ENCODE measurements at regions not wholly inside any gene's neighbourhood (a gene's known extent, or its start where the extent isn't known, plus 50 kb on each side); places are given as distances from the start of the nearest gene placed in this dataset.

GRCh38 chr6:147621263-147621662, 112.8 kb downstream of the SAMD5 start:
- DNase-seq (ENCODE audit: low spot score): no peak

GRCh38 chr6:147621961-147622360, 113.5 kb downstream of the SAMD5 start:
- no peak for DNase-seq (ENCODE audit: low spot score)

GRCh38 chr6:147624946-147625515, 116.5 kb downstream of the SAMD5 start:
- no peak for DNase-seq (ENCODE audit: low spot score)

GRCh38 chr6:147625946-147626345, 117.5 kb downstream of the SAMD5 start:
- no peak for DNase-seq (ENCODE audit: low spot score)

DNA sequence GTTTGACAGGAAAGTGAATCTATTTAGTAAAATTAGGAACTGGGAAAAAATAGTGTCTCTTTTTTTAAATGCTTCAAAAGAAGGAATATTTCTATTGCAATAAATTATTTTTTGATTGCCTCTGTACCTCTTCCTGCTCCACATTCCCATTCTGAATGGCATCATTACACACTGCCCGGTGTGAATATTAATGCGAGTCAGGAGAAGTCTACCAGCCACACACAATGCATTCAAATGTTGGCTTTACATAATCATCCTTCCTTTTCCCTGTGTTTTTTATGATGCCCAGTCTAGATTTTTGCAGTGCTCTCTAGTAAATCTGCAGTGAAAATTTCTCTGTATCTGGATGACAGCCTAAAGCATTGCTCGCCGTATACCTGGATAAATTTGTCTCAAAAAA, 118.9 kb downstream of the SAMD5 start:
- DNase-seq (ENCODE audit: low spot score): no peak

DNA sequence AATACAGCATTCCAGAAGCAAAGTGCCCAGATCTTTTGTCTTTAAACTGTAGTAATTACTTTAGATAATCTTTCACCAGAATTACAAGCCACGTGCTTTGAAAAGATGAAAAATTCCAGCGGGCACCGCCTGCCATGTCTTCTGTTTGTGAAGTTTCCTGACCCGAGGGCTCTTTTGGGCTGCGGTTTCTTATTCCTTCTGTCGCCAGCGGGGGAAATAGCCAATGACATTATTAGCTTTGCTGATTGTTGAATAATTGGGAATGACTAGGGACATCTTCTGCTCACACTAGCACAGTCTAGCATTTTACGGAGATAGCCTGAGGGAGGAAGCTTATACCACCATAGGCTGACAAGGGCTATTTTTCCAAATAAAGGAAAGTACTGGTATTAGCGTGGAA, 124.7 kb downstream of the SAMD5 start:
- DNase-seq (ENCODE audit: low spot score): no peak

- no peak for DNase-seq (ENCODE audit: low spot score)
These were observed 129.2 kb downstream of the SAMD5 start for GRCh38 chr6:147637620-147638195.

GRCh38 chr6:147639279-147639678, 130.8 kb downstream of the SAMD5 start:
- no peak for DNase-seq (ENCODE audit: low spot score)

DNA sequence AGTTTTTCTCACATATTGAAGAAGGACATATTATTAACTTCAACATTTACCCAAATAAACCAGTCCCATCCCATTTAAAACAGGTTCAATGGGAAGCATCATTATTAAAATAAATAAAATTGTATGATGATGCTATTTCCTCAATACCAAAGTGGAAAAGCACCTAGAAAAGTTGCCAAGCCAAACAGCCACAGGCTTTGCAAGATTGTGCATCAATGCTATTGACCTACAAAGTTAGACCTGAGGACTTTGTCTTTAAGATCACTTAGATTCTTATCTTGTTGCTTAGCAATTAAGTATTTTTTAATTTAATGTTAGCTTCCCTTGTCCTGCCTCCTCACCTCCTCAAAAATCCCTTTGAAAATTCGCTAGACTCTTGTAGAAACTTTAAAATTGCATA, 132.1 kb downstream of the SAMD5 start:
- no peak for DNase-seq (ENCODE audit: low spot score)

DNA sequence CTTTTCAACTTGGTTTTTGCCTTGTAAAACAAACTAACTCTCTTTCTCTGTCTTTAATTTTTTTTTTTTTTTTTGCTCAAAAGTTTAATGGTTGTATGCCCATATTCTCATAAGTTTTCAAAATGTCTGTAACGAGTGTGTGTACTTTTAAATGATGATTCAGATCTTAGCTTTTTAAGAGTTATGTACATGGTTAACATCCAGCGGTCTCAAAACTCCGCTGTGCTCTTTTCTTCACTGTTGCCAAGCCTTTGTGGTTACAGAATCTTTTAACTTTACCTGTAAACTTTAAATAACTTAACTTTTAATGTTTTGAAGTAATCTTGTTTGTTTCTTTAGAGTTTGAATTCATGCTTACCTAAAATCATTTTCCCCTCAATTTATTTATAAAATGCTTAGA, 133.0 kb downstream of the SAMD5 start:
- DNase-seq (ENCODE audit: low spot score): no peak

DNA sequence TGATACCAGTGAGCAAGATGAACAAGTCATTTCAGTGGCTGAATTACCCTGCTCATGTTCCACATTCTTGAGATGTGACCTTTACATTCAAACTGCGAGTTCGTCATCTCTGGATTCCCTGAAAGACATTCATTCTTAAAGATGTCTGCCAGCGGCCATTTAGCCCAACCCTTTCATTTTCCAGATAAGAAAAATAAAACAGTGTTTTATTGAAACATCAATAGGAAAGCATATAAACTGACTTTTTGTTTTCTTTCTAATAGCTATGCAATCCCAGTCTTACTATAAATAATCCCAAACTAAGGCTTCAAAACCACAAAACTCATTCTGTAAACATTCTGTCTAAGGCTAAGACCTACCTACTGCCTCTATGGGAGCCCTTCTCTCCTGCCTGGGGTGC, 134.0 kb downstream of the SAMD5 start:
- no peak for DNase-seq (ENCODE audit: low spot score)

DNA sequence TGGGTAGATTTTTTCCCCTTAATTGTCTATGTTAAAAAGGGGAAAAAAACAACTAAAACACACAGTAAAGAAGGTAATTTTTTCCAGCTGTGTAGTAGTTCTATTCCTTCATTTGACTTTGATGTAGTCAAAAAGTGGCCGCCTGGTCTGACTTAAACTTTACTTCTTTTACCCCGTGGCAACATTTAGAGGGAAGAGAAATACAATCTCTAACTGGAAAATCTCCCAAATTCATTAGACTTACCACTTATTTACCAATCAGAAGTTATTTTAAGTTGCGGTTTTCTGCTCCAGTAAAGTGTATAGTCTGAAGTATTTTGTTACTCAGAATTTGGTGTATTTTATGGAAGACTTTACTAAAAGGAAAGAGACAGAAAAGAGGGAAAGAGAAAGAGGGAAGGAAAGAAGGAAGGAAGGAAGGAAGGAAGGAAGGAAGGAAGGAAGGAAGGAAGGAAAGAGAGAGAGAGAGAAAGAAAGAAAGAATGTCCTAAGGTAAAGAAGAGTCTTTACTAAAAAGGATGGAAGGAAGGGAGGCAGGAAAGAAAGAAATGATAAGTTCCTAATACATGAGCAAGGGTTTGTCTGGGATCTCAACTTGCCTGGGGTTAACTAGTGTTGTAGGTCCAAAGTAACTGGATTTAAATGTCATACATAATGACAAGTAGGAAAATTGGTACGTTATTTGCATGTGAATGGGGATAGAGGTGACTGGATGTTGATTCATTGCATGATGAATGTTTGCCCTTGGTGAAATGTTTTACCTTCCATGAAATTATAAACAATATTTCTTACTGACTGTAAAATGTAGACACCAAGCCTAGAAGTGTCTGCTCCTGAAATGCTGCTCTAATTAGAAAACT, 135.1 kb downstream of the SAMD5 start:
- no peak for DNase-seq (ENCODE audit: low spot score)

DNA sequence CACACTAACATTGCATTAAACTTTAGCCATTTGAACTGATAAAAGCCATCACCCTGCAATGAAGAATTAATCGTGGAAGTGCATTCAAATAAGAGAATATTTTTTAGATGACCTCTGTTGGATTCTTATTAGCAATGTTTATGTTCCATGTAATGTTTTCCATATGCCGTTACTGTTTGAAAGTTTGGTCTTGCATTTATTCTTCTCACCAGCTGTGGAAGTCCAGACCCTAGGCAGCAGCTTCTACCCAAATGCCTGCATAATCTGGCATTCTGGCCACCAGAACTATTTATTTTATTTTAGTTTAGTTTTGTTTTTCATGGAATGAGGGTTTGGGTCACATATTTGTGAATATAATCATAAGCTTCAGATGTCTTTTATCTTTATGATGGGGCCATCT, 140.4 kb downstream of the SAMD5 start:
- no peak for DNase-seq (ENCODE audit: low spot score)

GRCh38 chr6:147651249-147652063, 143.0 kb downstream of the SAMD5 start:
- DNase-seq (ENCODE audit: low spot score): no peak

DNA sequence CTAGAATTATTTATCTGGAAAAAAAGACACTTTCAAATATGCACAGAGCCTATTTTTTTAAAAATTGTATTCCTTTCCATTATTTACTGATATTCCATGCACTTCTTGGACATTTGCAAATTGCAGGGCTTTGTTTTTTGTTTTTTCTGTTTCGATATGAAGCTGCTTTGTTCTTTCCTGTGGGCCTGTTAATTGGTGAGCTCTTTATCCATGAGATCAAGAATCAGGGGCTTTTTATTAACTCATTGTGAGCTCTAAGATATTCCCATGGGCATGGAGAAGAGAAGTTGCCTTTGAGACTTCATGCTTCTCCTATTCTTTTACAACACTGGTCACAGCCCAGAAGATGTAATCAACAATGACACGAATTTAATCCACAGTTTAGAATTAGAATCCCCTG, 145.1 kb downstream of the SAMD5 start:
- DNase-seq (ENCODE audit: low spot score): no peak

DNA sequence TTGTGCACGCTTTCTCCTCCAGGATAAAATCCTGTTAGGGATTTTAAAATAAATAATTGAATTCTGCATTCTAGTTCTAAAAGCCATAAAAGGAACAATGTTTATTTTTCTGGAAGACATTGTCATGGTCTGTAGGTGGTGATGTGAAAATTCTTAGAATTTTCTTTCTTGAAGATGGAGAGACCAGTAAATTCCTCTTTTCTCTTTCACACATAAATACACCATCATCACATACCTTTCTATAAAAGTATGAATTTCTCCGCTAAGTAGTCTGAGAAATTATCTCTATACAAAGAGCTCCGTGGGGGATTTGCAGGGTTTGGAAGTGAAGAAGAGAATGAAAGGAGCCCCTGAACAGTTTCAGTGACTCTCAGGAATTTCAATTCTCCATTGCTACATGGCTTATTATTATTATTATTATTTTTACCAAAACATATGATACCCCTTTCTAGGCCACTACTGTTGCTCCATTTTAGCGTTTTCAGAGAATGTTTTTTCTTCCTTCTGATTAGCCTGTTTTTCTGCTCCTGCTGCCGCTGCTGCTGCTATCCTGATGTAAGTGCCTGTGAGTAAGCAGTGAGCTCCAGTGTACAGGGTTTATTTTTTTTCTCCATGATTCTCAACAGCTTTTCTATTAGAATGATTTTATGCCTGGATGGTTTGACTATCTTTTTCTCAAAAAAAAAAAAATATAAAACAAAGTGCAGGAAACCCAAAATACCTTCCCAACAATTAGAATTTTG, 145.8 kb downstream of the SAMD5 start:
- no peak for DNase-seq (ENCODE audit: low spot score)

- DNase-seq (ENCODE audit: low spot score): no peak
These were observed 152.1 kb downstream of the SAMD5 start for GRCh38 chr6:147660334-147661311.

- no peak for DNase-seq (ENCODE audit: low spot score)
These were observed 154.2 kb downstream of the SAMD5 start for GRCh38 chr6:147662646-147663045.

DNA sequence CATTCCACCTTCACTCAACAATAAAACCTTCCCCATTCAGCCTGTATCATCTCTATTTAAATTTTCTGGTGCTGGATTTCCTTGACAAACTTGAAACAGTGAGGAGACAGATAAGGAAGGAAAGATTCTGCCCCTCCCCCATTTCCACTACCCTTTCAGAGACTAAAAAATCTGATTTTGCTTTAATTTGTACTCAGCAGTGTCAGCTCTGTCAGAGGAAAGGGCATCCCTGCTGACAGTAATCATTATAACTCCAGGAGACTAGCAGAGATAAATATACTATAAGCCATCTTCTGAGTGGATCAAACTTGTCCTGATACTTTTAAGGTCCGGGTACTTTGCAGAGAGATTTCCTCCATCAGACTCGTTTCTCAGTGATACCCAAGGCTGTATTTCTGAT, 155.6 kb downstream of the SAMD5 start:
- DNase-seq (ENCODE audit: low spot score): no peak

DNA sequence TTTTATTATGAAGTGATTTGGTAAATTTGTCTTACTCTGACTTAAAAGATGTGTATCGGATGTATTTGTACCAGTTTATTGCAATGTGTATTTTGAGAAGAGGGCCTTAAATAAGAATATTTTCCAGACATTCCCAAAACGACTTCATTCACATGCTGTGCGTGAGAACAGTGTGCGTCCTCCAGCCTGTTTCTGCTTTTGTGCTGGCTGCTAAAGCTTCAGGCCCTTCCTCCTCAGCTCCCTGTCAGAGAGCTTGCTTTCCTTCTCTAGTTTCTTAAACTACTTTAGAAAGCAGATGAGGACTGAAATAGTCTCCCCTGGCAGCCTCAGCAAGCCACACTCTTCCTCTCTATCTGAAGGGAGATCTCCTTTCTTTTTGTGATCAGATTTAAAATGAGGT, 157.8 kb downstream of the SAMD5 start:
- DNase-seq (ENCODE audit: low spot score): no peak

DNA sequence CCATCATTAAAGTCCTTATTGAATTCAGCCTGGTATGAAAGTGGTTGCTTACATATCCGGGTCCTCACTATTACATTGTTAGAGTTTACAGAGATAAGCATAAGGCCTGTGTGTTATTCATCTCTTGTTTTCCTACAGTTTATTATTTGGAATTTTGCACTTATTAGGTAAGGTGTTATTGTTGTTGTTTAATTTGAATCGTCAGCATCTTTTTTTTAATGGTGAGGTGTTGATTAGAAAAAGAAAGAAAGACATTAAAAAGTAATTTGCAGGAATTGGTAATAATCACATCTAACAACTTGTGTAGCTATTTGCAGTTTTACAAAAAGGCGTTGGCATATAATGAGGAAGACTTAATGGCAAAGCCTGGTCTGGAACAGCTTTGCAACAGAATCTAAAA, 158.6 kb downstream of the SAMD5 start:
- no peak for DNase-seq (ENCODE audit: low spot score)
